ENCODE measurements at regions not wholly inside any gene's neighbourhood (a gene's known extent, or its start where the extent isn't known, plus 50 kb on each side); places are given as distances from the start of the nearest gene placed in this dataset.

GRCh38 chr4:129514852-129515251 lies 418.9 kb downstream of the C4orf33 start:
- intact Hi-C loops (cut with DNase I), result no loop called here
- no peak for DNase-seq

- intact Hi-C loops (cut with DNase I), result no loop called here
- no peak for DNase-seq
Observed at GRCh38 chr4:129515356-129515755, 419.4 kb downstream of the C4orf33 start.

- DNase-seq, result no peak
- intact Hi-C loops (cut with DNase I), result no loop called here
Observed at GRCh38 chr4:129526812-129527211, 430.9 kb downstream of the C4orf33 start.

DNA sequence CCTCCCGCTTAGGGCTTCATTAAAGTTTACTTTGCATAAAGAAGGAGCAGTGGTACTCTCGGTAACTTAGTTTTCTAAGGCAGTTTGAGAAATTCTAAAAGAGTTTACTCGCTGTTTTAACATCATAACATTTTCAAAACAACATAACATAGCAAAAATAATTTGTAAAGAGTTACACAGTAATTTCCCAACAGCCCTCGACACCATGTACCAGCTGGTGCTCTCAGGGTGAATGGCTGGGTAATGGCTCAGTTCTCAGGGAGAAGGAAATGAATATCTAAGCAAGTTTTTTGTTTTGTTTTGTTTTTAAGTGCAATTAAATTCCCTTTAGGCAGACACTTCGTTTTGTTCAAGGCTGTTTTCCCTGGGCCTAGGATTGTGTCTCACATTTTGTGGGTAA lies 435.3 kb downstream of the C4orf33 start:
- intact Hi-C loops (cut with DNase I), result no loop called here
- no peak for DNase-seq

DNA sequence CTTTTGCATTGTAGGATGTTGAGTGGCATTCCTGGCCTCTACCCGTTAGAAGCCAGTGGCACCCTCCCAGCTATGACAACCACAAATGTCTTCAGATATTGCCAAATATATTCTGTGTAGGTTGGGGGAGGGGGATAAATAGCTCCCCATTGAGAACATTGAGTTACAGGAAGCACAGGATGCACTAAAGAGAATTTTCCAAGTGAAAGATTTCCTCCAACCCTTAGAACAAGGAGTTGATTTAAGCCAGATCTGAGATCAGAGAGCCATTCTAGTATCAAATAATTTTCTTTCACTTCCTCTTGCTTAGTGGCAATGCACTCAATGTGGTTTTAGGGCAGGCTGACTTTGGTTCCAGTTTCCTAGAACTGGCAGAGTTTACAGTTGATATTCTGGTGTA lies 436.6 kb downstream of the C4orf33 start:
- intact Hi-C loops (cut with DNase I), result no loop called here
- no peak for DNase-seq

GRCh38 chr4:129543299-129543698 lies 447.3 kb downstream of the C4orf33 start:
- intact Hi-C loops (cut with DNase I), result no loop called here
- DNase-seq, result no peak

- no peak for DNase-seq
- intact Hi-C loops (cut with DNase I), result no loop called here
Observed at GRCh38 chr4:129545599-129546278, 449.8 kb downstream of the C4orf33 start.

DNA sequence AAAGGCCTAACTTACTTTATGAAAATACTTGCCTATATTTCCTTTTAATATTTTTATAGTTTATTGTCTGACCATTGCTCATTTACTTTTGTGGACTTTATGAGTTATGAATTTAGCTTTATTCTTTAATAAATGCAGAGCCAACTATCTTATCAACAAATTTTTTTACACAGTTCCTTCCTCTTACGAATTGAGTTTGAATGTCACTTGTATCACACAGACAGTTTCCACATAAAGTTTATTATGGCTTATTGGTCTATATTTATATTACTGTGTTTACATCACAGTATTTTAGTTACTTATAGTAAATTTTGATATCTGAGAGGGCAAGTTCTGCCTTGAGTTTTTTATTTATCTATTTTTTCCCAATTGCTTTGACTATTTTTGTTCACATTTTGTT lies 450.6 kb downstream of the C4orf33 start:
- no peak for DNase-seq
- intact Hi-C loops (cut with DNase I), result no loop called here

DNA sequence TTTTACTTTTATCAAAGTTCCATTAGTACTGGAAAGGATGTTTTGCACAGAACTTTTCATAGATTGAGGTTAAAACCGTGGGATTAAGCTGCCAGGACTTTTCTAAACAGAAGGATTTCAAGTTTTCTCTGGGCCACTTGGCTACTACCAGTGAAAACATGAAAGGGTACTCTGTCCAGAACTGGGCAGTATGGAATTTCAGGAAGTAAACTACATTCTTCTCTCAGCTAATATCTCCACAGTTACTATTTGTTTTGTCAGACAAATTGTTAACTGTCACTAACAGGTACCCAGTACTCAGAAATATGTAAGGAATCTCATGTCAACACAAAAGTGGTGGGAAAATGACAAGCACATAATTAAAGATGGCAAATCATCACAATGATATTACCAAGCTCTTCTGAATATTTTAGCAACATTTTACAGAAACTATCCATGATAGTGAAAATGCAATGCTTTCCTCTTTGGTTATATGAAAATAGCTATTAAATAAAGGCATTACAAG lies 454.4 kb downstream of the C4orf33 start:
- intact Hi-C loops (cut with DNase I), result no loop called here

GRCh38 chr4:129561280-129561679 lies 465.3 kb downstream of the C4orf33 start:
- intact Hi-C loops (cut with DNase I), result no loop called here
- DNase-seq, result no peak

More for the DNA sequence above, 454.4 kb downstream of the C4orf33 start:
- DNase-seq, result no peak

GRCh38 chr4:129561886-129562671 lies 466.1 kb downstream of the C4orf33 start:
- intact Hi-C loops (cut with DNase I), result no loop called here
- DNase-seq, result no peak

DNA sequence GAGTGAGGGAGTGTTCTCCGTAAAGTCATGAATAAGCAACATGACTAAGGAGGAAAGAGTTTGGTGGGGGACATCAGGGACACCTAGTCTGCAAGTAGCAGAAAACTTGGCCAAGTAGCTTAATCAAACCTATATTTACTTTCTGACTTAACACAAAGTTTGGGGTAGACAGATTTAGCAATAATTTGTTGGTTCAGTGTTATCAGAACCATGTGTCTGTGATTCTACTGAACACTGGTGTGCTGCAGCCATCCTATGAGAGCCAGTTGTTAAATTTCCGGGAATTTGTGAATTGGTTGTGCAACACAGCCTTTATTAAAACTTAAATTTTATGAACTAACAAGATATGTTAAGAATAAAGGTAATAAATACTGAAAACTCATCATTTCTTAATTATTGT lies 469.3 kb downstream of the C4orf33 start:
- DNase-seq, result no peak
- intact Hi-C loops (cut with DNase I), result no loop called here

DNA sequence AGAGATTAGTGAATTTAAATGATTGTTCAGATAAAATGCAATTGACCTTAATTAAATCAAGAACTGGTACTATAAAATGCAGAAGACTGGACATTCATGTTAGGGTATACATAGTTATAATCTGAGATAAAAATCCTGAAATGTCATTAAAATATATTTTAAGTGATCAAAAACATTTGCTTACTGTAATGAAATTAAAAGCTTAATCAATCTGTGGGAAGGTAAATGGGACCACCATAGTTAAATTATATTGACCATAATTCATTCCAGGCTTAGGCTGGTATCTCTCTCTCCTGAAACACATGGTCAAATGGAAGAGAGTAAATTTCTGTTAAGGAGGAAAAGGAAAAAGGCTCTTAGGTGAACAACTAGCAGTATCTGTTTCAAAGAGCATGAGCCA lies 474.4 kb downstream of the C4orf33 start:
- intact Hi-C loops (cut with DNase I), result no loop called here
- DNase-seq, result no peak

- intact Hi-C loops (cut with DNase I), result no loop called here
- DNase-seq, result peak in 2 of 10 donors; percentile 17 to 53
Observed at GRCh38 chr4:129578336-129578735, 482.4 kb downstream of the C4orf33 start.

GRCh38 chr4:129581305-129581704 lies 485.4 kb downstream of the C4orf33 start:
- DNase-seq, result no peak
- intact Hi-C loops (cut with DNase I), result no loop called here

DNA sequence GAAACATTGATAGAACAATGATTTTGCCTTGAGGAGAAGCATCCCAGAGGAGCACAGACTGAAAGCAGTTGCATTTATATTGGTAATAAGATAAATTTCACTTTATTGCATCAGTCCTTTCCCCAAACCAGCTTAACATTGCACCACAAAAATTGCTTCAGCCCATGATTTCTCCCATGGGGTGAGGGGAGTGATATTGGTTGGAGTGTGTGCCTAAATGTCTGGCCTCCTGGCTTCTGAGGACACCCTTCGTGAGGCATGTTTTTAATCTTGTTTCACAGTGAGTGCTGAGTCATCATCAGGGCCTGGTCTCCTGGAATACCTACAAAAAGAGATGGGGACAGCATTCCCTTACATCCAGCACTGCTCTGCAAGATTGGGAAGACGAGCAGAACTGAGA lies 487.9 kb downstream of the C4orf33 start:
- no peak for DNase-seq
- intact Hi-C loops (cut with DNase I), result no loop called here

DNA sequence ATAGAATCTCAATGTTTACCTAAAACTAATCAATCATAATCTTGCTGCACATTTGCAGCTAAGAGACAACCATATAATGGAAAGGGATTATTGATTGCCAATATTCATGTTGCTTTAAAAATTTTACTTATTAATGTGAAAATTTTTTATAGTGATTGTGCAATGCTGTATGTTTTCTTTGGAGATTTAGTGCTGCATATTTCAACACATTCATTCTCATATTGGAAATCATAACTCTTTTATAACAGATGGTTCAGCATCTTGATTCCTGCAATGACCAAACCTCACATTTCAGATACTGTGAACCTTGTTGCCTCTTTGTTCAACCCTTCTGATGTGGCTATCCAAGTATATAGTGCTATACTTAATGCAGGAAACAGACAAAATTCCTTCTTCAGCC lies 502.6 kb downstream of the C4orf33 start:
- intact Hi-C loops (cut with DNase I), result no loop called here
- DNase-seq, result no peak

GRCh38 chr4:129600898-129601297 lies 504.9 kb downstream of the C4orf33 start:
- intact Hi-C loops (cut with DNase I), result no loop called here

DNA sequence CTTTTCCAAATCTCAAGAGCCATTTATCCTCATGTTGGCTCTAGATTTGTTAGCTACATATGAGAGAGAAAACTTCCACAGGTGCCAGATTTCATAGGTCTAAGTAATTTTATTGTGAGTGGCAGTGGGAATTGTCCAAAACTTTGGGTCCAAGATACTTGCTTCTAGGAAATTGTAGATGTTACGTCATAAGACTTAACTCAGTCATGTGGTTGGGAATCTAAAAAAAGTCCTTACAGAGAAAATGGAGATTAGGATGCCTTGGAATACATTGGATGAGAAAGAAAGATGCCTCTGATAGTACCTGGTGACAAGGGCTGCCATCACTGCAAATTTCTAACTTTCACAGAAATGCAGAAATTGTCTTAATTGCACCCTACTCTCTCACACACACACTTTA lies 506.5 kb downstream of the C4orf33 start:
- DNase-seq, result no peak
- intact Hi-C loops (cut with DNase I), result no loop called here

More at GRCh38 chr4:129600898-129601297, 504.9 kb downstream of the C4orf33 start:
- DNase-seq, result no peak

DNA sequence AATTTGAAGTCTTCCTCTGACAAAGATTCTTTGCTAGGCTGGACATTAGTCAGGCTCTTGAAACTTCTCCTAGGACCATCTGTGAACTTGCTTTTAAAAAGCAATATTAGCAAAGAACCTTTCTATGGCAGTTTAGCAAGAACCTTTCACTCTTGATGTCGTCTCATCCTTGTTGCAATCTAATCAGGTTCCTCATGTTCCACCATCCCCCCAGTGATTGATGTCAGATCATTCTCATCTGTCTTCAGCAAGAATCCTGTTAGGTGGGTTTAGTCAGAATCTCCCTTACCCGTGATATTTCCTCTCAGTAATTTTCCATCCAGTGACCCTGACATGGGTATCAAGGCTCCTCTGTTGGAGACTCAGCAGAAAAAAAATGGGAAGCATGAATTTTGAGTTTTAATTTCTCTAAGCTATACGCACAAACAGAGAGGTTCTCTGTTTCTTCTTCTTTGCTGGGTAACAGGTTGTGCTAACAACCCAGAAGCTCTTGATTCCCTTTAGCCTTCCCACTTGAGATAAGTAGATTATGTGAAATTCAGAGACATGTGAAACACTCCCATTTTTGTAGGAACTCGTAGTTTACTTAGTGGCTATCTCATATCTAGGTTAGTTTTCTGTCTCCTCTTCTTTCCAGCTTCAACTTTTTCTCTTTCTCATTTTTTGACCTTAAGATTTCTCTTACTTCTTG lies 507.4 kb downstream of the C4orf33 start:
- intact Hi-C loops (cut with DNase I), result no loop called here
- DNase-seq, result no peak

GRCh38 chr4:129604632-129605255 lies 508.8 kb downstream of the C4orf33 start:
- no peak for DNase-seq
- intact Hi-C loops (cut with DNase I), result no loop called here
